AG04449 (cell line): ENCODE measurements at regions not wholly inside any gene's neighbourhood (a gene's known extent, or its start where the extent isn't known, plus 50 kb on each side); places are given as distances from the start of the nearest gene placed in this dataset.
A peak's percentile ranks its signal among the peaks of the same experiment; 100 is the strongest.

Source experiments
- CTCF ChIA-PET: fragments of 350-600 bp; formaldehyde crosslinking; extraction: SDS; loops from one replicate; lab custom pipeline; 2021; ENCODE audit warnings: antibody characterized with exemption; lab: Yijun Ruan, JAX
- POLR2A ChIA-PET: fragments of 400-600, 350-600 bp; formaldehyde crosslinking; extraction: SDS; loops from one replicate; lab custom pipeline; 2020; ENCODE audit warnings: antibody characterized with exemption, inconsistent platforms; lab: Yijun Ruan, JAX
- DNase-seq: peaks from one replicate; pipeline ENCODE4 v3.0.0-alpha.2; 2010; ENCODE audit warnings: low read depth, low spot score
- H3K4me3 ChIP-seq: 2 replicates; pipeline ENCODE4 v1.5.1; 2011; ENCODE audit warnings: low read depth, mild to moderate bottlenecking, control low read depth, low read length
- CTCF ChIP-seq: IDR thresholded peaks from one replicate; pipeline ENCODE4 v1.5.1; 2011; ENCODE audit warnings: mild to moderate bottlenecking, moderate library complexity, low read length, control low read depth, inconsistent platforms; ENCODE audit not compliant: insufficient read depth; ENCODE audit errors: missing control alignments

DNA sequence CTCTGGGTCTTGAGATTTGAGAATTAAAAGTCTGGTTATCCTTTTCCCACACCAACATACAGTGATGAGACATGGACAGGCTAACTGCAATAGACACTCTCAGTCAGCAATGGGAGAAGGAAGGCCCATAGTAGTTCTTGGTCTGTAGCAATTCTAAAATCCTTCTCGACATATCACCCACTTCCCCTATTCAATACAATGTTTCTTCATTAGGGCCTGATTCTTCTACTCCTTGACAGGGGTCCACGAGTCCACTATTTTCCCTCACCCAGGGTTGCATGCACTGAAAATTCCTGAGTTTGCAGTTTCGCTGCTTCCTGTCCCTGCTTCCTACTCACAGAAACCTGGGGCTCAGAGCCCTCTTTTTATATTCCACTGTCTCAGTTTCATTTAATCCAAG is 402.8 kb downstream of the MAT2B start:
- no peak for TF ChIP-seq CTCF
- H3K4me3 ChIP-seq: no peak overlapping the region
- ChIA-PET CTCF (no interaction called here), POLR2A (no interaction called here)
- DNase-seq: no peak

DNA sequence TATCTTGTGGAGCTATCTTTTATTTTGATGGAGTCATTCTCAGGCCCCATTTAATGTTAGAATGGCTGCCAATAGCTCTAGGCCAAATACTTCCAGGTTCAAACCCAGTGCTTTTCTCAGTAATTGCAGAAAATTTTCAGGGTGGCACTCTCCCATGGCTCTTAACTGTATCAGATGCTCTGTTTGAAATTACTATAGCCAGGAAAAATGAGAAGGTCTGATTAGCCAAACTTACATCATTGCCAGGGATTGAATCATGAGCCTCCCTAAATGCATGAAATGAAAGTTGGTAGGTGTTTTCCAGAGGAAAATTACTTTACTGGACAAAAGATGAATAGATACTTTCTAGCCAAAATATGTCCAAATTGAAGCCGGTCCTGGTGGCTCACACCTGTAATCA is 404.8 kb downstream of the MAT2B start:
- CTCF ChIA-PET: no interaction called here
- DNase-seq: no peak
- POLR2A ChIA-PET: no interaction called here
- no peak overlapping the region for H3K4me3 ChIP-seq
- TF ChIP-seq CTCF: no peak

DNA sequence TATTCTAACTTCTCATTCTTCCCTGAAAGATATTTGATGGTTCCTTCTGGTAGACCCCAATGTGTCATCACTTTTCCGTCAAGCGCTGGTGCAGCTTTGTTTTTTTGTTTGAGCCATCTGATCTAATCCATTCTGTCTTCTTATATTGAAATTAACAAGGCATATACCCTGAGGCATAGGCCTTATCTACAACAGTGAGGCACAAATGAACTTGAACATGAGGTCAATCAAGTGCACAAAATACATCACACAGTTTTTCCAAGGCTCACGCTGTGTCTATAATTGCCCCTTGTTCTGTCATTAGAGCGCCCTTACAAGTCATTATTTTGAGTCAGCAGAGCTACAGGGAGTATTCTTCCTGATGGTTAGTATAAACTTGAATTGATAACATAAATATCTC is 406.6 kb downstream of the MAT2B start:
- ChIA-PET CTCF (interaction anchor here (0.5 to 1.5 kb wide), 2 partner anchors 216 to 1297 kb away, joined by 3 read pairs; no protein-coding TSS in a partner anchor), POLR2A (interaction anchor here (0.5 kb wide), 1 partner anchor 1483 kb away, joined by 3 read pairs; no protein-coding TSS in a partner anchor)
- no peak for DNase-seq
- TF ChIP-seq CTCF: no peak
- H3K4me3 ChIP-seq: no peak overlapping the region

GRCh38 chr5:163913548-163913947 is 408.1 kb downstream of the MAT2B start:
- ChIA-PET CTCF (no interaction called here), POLR2A (no interaction called here)
- TF ChIP-seq CTCF: no peak
- DNase-seq: no peak
- no peak overlapping the region for H3K4me3 ChIP-seq

DNA sequence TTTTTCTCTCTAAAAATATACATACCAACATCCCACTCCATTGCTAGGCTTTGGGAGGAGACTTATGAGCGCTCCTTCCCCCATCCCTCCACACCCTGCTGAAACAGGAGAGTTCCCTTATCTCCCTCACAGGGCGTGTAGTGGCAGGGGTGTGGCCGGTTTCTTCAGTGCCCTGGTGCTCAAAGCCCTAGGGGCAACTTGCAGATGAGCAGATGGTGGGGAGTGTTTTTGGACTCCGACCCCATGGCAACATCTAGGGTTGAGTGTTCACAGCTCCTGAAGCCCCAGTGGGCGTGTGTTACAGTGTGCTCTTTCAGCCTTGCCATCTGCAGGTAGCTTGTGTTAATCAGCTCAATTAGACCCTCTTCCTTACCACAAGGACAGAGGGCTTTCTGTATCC is 409.5 kb downstream of the MAT2B start:
- POLR2A ChIA-PET: no interaction called here

DNA sequence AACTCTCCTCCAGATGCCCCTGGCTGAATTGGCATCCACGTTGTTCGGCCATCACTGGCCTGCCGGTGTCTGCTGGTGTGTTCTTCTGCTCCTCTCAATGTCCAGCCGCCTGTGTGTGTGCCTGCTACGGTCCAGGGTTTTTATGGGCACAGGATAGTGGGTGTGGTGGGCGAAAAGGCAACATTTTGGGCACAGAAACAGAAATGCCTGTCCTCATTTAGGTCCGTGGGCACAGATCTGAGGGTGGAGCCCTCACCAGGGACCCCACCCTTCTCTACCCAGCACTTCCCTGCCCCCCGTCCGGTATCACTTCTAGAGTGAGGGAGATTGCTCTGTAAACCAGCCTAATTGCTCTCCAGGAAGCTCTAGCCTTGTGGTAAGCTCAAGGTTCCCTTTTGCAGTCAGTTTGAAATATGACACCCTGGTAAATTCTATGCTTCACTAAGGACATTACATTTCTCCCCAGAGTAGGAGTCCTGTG is 410.1 kb downstream of the MAT2B start:
- POLR2A ChIA-PET: no interaction called here
- CTCF ChIA-PET: no interaction called here
- peak; percentile 5 for DNase-seq
- no peak for TF ChIP-seq CTCF
- H3K4me3 ChIP-seq: no peak overlapping the region

More for the DNA sequence above, 409.5 kb downstream of the MAT2B start:
- CTCF ChIA-PET: no interaction called here
- no peak overlapping the region for H3K4me3 ChIP-seq
- no peak for TF ChIP-seq CTCF
- no peak for DNase-seq
